Stimulated activated CD4-positive, alpha-beta T cell treated with anti-CD3 and anti-CD28 coated beads, TNF-alpha, amount 100 ng/mL, for 1 hour (primary cell): ENCODE measurements at regions not wholly inside any gene's neighbourhood (a gene's known extent, or its start where the extent isn't known, plus 50 kb on each side); places are given as distances from the start of the nearest gene placed in this dataset.

Source experiments
- DNase-seq, 3 donors: peaks; one replicate each; pipeline ENCODE4 v3.0.0-alpha.2; 2020; ENCODE audit warnings: low read depth in 3 of 3, low spot score in 1 of 3

- no peak for DNase-seq
Measured at GRCh38 chr3:28645149-28645548, 296.5 kb upstream of the AZI2 start.

GRCh38 chr3:28646435-28646834, 297.8 kb upstream of the AZI2 start:
- no peak for DNase-seq

- DNase-seq = no peak
Measured at GRCh38 chr3:28649266-28649665, 300.6 kb upstream of the AZI2 start.

- DNase-seq = no peak
Measured at GRCh38 chr3:28651159-28651558, 302.5 kb upstream of the AZI2 start.

- no peak for DNase-seq
Measured at GRCh38 chr3:28664123-28664522, 315.5 kb upstream of the AZI2 start.

GRCh38 chr3:28667646-28668621, 319.3 kb upstream of the AZI2 start:
- peak in 1 of 3 donors; percentile 11 for DNase-seq

- no peak for DNase-seq
Measured at GRCh38 chr3:28669870-28670269, 321.2 kb upstream of the AZI2 start.

- DNase-seq = no peak
Measured at GRCh38 chr3:28672406-28672805, 323.8 kb upstream of the AZI2 start.

- DNase-seq = no peak
Measured at GRCh38 chr3:28673446-28673845, 324.8 kb upstream of the AZI2 start.

GRCh38 chr3:28674212-28674611, 325.6 kb upstream of the AZI2 start:
- DNase-seq = no peak

- no peak for DNase-seq
Measured at GRCh38 chr3:28677581-28677980, 329.0 kb upstream of the AZI2 start.

- no peak for DNase-seq
Measured at GRCh38 chr3:28678086-28678485, 329.5 kb upstream of the AZI2 start.

- DNase-seq = no peak
Measured at GRCh38 chr3:28680050-28680449, 331.4 kb upstream of the AZI2 start.

- DNase-seq = no peak
Measured at GRCh38 chr3:28682121-28682520, 333.5 kb upstream of the AZI2 start.

- no peak for DNase-seq
Measured at GRCh38 chr3:28690176-28690575, 341.6 kb upstream of the AZI2 start.

GRCh38 chr3:28698706-28699105, 350.1 kb upstream of the AZI2 start:
- DNase-seq = no peak

- no peak for DNase-seq
Measured at GRCh38 chr3:28699283-28699682, 350.7 kb upstream of the AZI2 start.

GRCh38 chr3:28700728-28701127, 352.1 kb upstream of the AZI2 start:
- no peak for DNase-seq

- no peak for DNase-seq
Measured at GRCh38 chr3:28703843-28704242, 355.2 kb upstream of the AZI2 start.

GRCh38 chr3:28711293-28711692, 362.7 kb upstream of the AZI2 start:
- DNase-seq = no peak

GRCh38 chr3:28716939-28717338, 368.3 kb upstream of the AZI2 start:
- DNase-seq = no peak

GRCh38 chr3:28718074-28718849, 369.6 kb upstream of the AZI2 start:
- DNase-seq = no peak
